Left lung (tissue), 4 donors: ENCODE measurements at regions not wholly inside any gene's neighbourhood (a gene's known extent, or its start where the extent isn't known, plus 50 kb on each side); places are given as distances from the start of the nearest gene placed in this dataset.
A peak's percentile ranks its signal among the peaks of the same experiment; 100 is the strongest.
"Not testable (repeated sequence)": the region's sequence is repeated elsewhere in the genome, so short reads cannot be mapped to it uniquely, and the experiment has no call there.

ENCODE experiments used
- ATAC-seq: fragments of 200-7000 bp; cut with Tn5 transposase; one replicate; pipeline ENCODE4 v1.9.1; 2020; ENCODE audit warnings: moderate library complexity
- DNase-seq, 4 donors: peaks; one replicate each; pipeline ENCODE4 v3.0.0-alpha.2; 2013 to 2020
- H3K27ac ChIP-seq, 2 donors: fragments of 200-600 bp; sonication (generic) in 1 of 2; one replicate each; pipeline versions ENCODE4 v1.5.0 to v1.8.0; 2020 to 2021
- H3K27me3 ChIP-seq, 2 donors: fragments of 200-600 bp; sonication (generic) in 1 of 2; one replicate each; pipeline versions ENCODE4 v1.5.0 to v1.8.0; 2020 to 2021
- H3K36me3 ChIP-seq, 2 donors: fragments of 200-600 bp; sonication (generic) in 1 of 2; one replicate each; pipeline versions ENCODE4 v1.5.0 to v1.8.0; 2020 to 2021
- H3K4me1 ChIP-seq, 2 donors: fragments of 200-600 bp; one replicate each; pipeline ENCODE4 v1.8.0; 2021
- H3K4me3 ChIP-seq, 2 donors: fragments of 200-600 bp; sonication (generic) in 1 of 2; one replicate each; pipeline versions ENCODE4 v1.5.0 to v1.8.0; 2020 to 2021; ENCODE audit warnings: mild to moderate bottlenecking in 1 of 2
- H3K9me3 ChIP-seq, 2 donors: fragments of 200-600 bp; sonication (generic) in 1 of 2; one replicate each; pipeline versions ENCODE4 v1.5.0 to v1.8.0; 2020 to 2021
- intact Hi-C, 2 donors: fragments of 100-400 bp; cut with DNase I; formaldehyde crosslinking; loops; one replicate each; pipeline versions ENCODE4 v1.11.2 to v1.14.2; 2022
- TF ChIP-seq, protein P1 (sequence below), 2 donors: fragments of 200-600 bp; sonication (generic) in 1 of 2; IDR thresholded peaks; one replicate each; pipeline versions ENCODE4 v1.5.0 to v1.8.0; 2021; ENCODE audit warnings: antibody characterized with exemption in 2 of 2
- donor health status: DM: no; HTN: yes; CAD: no.
- donor health status: DM: no; HTN: no; CAD: no.

DNA sequence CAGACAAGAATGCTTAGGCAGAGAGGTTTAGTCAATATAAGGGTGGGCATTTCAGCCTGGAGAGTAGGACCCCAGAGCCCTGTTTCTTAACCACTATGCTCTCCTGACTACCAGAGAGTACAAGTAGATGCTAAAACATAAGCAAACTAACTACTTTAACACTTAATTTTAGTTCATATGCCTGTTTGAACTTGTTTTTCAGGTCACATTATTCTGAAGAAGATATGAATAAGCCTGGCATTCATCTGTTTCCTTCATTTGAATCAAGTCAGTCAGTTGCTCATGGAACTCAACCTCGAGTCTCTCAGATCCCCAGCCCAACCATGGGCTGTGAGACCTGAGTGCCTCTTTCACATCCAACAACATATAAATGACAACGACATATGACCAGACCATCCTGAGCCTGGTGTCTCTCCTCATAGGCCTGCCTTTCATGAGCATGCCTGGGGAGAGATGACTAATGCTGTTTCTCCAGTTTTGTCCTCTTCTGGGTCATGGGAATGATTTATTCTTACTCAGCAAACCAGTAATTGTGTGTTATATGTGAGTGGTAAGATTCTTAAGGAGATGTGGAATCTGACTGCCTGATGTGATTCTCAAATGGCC lies 251.1 kb upstream of the BTG1 start:
- no peak overlapping the region for H3K27ac ChIP-seq
- peak; percentile 27 for ATAC-seq

DNA sequence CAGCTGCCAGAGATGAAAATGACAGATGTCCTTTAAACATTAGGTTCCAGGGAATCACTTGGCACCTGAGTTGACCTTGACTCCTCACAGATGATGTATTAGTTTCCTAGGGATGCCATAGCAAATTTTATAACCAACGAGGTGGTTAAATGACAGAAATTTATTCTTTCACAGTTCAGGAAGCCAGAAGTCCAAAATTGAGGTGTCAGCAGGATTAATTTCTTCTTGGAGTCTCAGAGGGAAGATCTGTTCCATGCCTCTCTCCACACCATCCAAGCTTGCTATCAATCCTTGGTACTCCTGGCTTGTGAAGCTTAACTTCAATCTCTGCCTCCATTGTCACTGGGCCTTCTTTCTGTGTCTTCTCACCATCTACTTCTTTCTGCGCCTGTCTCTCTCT lies 249.7 kb upstream of the BTG1 start:
- DNase-seq (no peak), ATAC-seq (no peak)
- Histone ChIP-seq H3K4me3 (no peak overlapping the region), H3K36me3 (no peaks in the 10 kb centered on the region), H3K4me1 (no peaks in the 10 kb centered on the region), H3K27ac (no peak overlapping the region), H3K9me3 (peaks cover 0 to 20% of the 10 kb centered on the region in 2 donors), H3K27me3 (no peaks in the 10 kb centered on the region)
- TF ChIP-seq, protein P1, sequence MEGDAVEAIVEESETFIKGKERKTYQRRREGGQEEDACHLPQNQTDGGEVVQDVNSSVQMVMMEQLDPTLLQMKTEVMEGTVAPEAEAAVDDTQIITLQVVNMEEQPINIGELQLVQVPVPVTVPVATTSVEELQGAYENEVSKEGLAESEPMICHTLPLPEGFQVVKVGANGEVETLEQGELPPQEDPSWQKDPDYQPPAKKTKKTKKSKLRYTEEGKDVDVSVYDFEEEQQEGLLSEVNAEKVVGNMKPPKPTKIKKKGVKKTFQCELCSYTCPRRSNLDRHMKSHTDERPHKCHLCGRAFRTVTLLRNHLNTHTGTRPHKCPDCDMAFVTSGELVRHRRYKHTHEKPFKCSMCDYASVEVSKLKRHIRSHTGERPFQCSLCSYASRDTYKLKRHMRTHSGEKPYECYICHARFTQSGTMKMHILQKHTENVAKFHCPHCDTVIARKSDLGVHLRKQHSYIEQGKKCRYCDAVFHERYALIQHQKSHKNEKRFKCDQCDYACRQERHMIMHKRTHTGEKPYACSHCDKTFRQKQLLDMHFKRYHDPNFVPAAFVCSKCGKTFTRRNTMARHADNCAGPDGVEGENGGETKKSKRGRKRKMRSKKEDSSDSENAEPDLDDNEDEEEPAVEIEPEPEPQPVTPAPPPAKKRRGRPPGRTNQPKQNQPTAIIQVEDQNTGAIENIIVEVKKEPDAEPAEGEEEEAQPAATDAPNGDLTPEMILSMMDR (IDR thresholded peaks at IDR 0.05) = no peak
- intact Hi-C loops = no loop called here

More for the DNA sequence above, 251.1 kb upstream of the BTG1 start:
- no peaks in the 10 kb centered on the region for H3K4me1 ChIP-seq
- no peak for DNase-seq
- H3K36me3 ChIP-seq = no peaks in the 10 kb centered on the region
- intact Hi-C loops = no loop called here
- peaks cover 0 to 20% of the 10 kb centered on the region in 2 donors for H3K9me3 ChIP-seq
- H3K4me3 ChIP-seq = no peak overlapping the region
- TF ChIP-seq, protein P1 (IDR thresholded peaks at IDR 0.05) = no peak
- H3K27me3 ChIP-seq = no peaks in the 10 kb centered on the region

DNA sequence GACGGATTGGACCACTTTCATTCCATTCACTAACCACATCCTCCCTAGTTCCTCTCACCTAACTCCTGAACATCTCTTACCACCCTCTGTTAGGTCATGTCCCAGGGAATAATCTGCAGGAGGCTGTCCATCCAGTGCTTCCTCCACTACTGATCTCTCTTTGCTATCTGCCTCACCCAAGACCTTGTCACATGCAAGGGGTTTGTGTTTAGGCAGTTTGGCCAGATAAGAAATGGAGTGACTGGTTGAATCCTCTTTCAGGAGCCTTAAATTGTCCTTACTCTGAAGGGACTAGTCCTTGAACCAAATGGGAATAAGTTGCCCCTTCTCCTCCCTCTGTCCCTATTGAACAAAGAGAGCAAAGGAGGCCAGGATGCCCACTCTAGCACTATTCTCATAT lies 249.2 kb upstream of the BTG1 start:
- intact Hi-C loops = no loop called here
- H3K27ac ChIP-seq = no peak overlapping the region
- no peaks in the 10 kb centered on the region for H3K27me3 ChIP-seq
- no peak for DNase-seq
- ATAC-seq = no peak
- H3K9me3 ChIP-seq = peaks cover 0 to 20% of the 10 kb centered on the region in 2 donors
- H3K4me1 ChIP-seq = no peaks in the 10 kb centered on the region
- no peaks in the 10 kb centered on the region for H3K36me3 ChIP-seq
- no peak overlapping the region for H3K4me3 ChIP-seq
- TF ChIP-seq, protein P1 (IDR thresholded peaks at IDR 0.05) = no peak

DNA sequence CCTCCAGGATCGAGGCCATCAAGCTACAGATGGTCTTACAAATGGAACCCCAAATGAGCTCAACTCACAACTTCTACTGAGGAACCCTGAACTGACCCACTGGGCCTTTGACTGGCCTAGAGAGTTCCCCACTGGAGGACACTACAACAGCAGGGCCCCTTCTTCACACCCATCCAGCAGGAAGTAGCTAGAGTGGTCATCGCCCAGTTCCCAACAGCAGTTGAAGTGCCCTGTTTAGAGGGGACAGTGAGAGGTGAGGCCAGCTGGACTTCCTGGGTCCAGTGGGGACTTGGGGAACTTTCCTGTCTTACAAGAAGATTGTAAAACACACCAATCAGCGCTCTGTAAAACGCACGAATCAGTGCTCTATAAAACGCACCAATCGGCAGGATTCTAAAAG lies 247.9 kb upstream of the BTG1 start:
- ATAC-seq (no peak), DNase-seq (no peak)
- H3K27me3 ChIP-seq = no peaks in the 10 kb centered on the region
- H3K36me3 ChIP-seq = no peaks in the 10 kb centered on the region
- no peak overlapping the region for H3K27ac ChIP-seq
- TF ChIP-seq, protein P1 (IDR thresholded peaks at IDR 0.05) = no peak
- intact Hi-C loops = no loop called here
- H3K4me1 ChIP-seq = no peaks in the 10 kb centered on the region
- H3K9me3 ChIP-seq = peaks cover 0 to 20% of the 10 kb centered on the region in 2 donors
- H3K4me3 ChIP-seq = no peak overlapping the region

DNA sequence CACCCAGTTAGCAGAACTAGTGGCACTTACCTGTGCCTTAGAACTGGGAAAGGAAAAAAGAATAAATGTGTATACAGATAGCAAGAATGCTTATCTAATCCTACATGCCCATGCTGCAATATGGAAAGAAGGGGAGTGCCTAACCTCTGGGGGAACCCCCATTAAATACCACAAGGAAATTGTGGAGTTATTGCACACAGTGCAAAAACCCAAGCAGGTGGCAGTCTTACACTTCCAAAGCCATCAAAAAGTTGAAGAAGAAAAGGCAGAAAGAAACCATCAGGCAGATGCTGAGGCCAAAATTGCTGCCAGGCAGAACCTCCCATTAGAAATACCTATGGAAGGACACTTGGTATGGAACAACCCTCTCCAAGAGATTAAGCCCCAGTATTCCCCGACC lies 246.1 kb upstream of the BTG1 start:
- H3K4me1 ChIP-seq, H3K27me3 ChIP-seq, intact Hi-C loops, H3K27ac ChIP-seq, ATAC-seq, H3K36me3 ChIP-seq, H3K4me3 ChIP-seq, DNase-seq: not testable (repeated sequence)
- peaks cover 0 to 20% of the 10 kb centered on the region in 2 donors for H3K9me3 ChIP-seq

DNA sequence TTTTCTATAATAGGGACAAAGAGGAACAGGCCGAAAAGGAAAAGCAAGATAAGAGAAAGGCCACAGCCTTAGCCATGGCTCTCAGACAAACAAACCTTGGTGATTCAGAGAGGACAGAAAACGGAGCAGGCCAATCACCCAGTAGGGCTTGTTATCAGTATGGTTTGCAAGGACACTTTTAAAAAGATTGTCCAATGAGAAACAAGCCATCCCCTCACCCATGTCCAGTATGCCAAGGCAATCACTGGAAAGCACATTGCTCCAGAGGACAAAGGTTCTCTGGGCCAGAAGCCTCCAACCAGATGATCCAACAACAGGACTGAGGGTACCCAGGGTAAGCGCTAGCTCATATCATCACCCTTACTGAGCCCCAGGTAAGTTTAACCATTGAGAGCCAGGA lies 243.8 kb upstream of the BTG1 start:
- H3K4me1 ChIP-seq = no peaks in the 10 kb centered on the region
- H3K4me3 ChIP-seq = no peak overlapping the region
- no peaks in the 10 kb centered on the region for H3K36me3 ChIP-seq
- intact Hi-C loops = no loop called here
- ATAC-seq (no peak), DNase-seq (no peak)
- peaks cover 0 to 20% of the 10 kb centered on the region in 2 donors for H3K9me3 ChIP-seq
- H3K27ac ChIP-seq = no peak overlapping the region
- TF ChIP-seq, protein P1 (IDR thresholded peaks at IDR 0.05) = no peak
- H3K27me3 ChIP-seq = no peaks in the 10 kb centered on the region
